Right kidney (tissue), 1 donor: ENCODE measurements at regions not wholly inside any gene's neighbourhood (a gene's known extent, or its start where the extent isn't known, plus 50 kb on each side); places are given as distances from the start of the nearest gene placed in this dataset.

Experiments
- DNase-seq: peaks from one replicate; pipeline ENCODE4 v3.0.0-alpha.2; 2016

GRCh38 chr2:147255812-147256211 is 589.0 kb upstream of the ACVR2A start:
- no peak for DNase-seq

GRCh38 chr2:147250652-147251356 is 594.0 kb upstream of the ACVR2A start:
- no peak for DNase-seq

- no peak for DNase-seq
Observed at GRCh38 chr2:147247749-147248148, 597.1 kb upstream of the ACVR2A start.

- DNase-seq: no peak
Observed at GRCh38 chr2:147242445-147242844, 602.4 kb upstream of the ACVR2A start.

GRCh38 chr2:147236601-147237000 is 608.2 kb upstream of the ACVR2A start:
- no peak for DNase-seq

- DNase-seq: no peak
Observed at GRCh38 chr2:147232225-147232669, 612.6 kb upstream of the ACVR2A start.

GRCh38 chr2:147231607-147232006 is 613.2 kb upstream of the ACVR2A start:
- no peak for DNase-seq

- no peak for DNase-seq
Observed at GRCh38 chr2:147231081-147231480, 613.7 kb upstream of the ACVR2A start.

GRCh38 chr2:147227313-147227712 is 617.5 kb upstream of the ACVR2A start:
- no peak for DNase-seq

GRCh38 chr2:147224070-147224469 is 620.8 kb upstream of the ACVR2A start:
- no peak for DNase-seq

- no peak for DNase-seq
Observed at GRCh38 chr2:147223553-147224060, 621.2 kb upstream of the ACVR2A start.

GRCh38 chr2:147223119-147223518 is 621.7 kb upstream of the ACVR2A start:
- DNase-seq: no peak

GRCh38 chr2:147222506-147222905 is 622.3 kb upstream of the ACVR2A start:
- no peak for DNase-seq

GRCh38 chr2:147214914-147215313 is 629.9 kb upstream of the ACVR2A start:
- no peak for DNase-seq

- no peak for DNase-seq
Observed at GRCh38 chr2:147211484-147211883, 633.3 kb upstream of the ACVR2A start.

- DNase-seq: no peak
Observed at GRCh38 chr2:147204102-147204501, 640.7 kb upstream of the ACVR2A start.

- DNase-seq: peak; percentile 11
Observed at GRCh38 chr2:147198651-147199171, 646.1 kb upstream of the ACVR2A start.

- peak; percentile 3 for DNase-seq
Observed at GRCh38 chr2:147197754-147198483, 646.9 kb upstream of the ACVR2A start.

- DNase-seq: no peak
Observed at GRCh38 chr2:147182260-147182659, 662.6 kb upstream of the ACVR2A start.

GRCh38 chr2:147181351-147182029 is 663.3 kb upstream of the ACVR2A start:
- no peak for DNase-seq

- DNase-seq: no peak
Observed at GRCh38 chr2:147177071-147177857, 667.6 kb upstream of the ACVR2A start.

- DNase-seq: no peak
Observed at GRCh38 chr2:147174824-147175254, 670.0 kb upstream of the ACVR2A start.
